Endothelial cell (in vitro differentiated cells): ENCODE measurements at regions not wholly inside any gene's neighbourhood (a gene's known extent, or its start where the extent isn't known, plus 50 kb on each side); places are given as distances from the start of the nearest gene placed in this dataset.

Experiments used
- DNase-seq: peaks from one replicate; pipeline ENCODE4 v3.0.0; 2021; ENCODE audit warnings: low spot score
- H3K27ac Mint-ChIP-seq: one replicate; pipeline ENCODE4 v1.8.0; 2021; ENCODE audit warnings: mixed read lengths, inconsistent platforms; ENCODE audit not compliant: unreplicated experiment
- H3K27me3 Mint-ChIP-seq: one replicate; pipeline ENCODE4 v1.8.0; 2021; ENCODE audit warnings: mild to moderate bottlenecking, moderate library complexity, mixed read lengths, inconsistent platforms; ENCODE audit not compliant: unreplicated experiment
- H3K36me3 Mint-ChIP-seq: one replicate; pipeline ENCODE4 v1.8.0; 2021; ENCODE audit warnings: mild to moderate bottlenecking, low read depth, mixed read lengths, inconsistent platforms; ENCODE audit not compliant: unreplicated experiment
- H3K4me1 Mint-ChIP-seq: one replicate; pipeline ENCODE4 v1.8.0; 2021; ENCODE audit warnings: mild to moderate bottlenecking, mixed read lengths, inconsistent platforms; ENCODE audit not compliant: unreplicated experiment
- H3K4me3 Mint-ChIP-seq: one replicate; pipeline ENCODE4 v1.8.0; 2021; ENCODE audit warnings: mild to moderate bottlenecking, mixed read lengths, inconsistent platforms; ENCODE audit not compliant: unreplicated experiment
- H3K9me3 Mint-ChIP-seq: one replicate; pipeline ENCODE4 v1.8.0; 2021; ENCODE audit warnings: mixed read lengths, inconsistent platforms; ENCODE audit not compliant: unreplicated experiment
- CTCF ChIP-seq: fragments of 200-600 bp; sonication (generic); IDR thresholded peaks from one replicate; pipeline ENCODE4 v1.5.0; 2021; ENCODE audit warnings: antibody characterized with exemption; ENCODE audit not compliant: unreplicated experiment

- H3K4me1 Mint-ChIP-seq: peaks cover 3% of the 10 kb centered on the region
- DNase-seq: no peak
- no peaks in the 10 kb centered on the region for H3K36me3 Mint-ChIP-seq
- H3K9me3 Mint-ChIP-seq: no peaks in the 10 kb centered on the region
- peaks cover 4% of the 10 kb centered on the region for H3K27me3 Mint-ChIP-seq
- no peak overlapping the region for H3K27ac Mint-ChIP-seq
- no peak for TF ChIP-seq CTCF
- H3K4me3 Mint-ChIP-seq: no peak overlapping the region
Measured at GRCh38 chr22:49545606-49546005, 282.1 kb downstream of the BRD1 start.

GRCh38 chr22:49544286-49544685 is 283.4 kb downstream of the BRD1 start:
- H3K9me3 Mint-ChIP-seq: no peaks in the 10 kb centered on the region
- no peaks in the 10 kb centered on the region for H3K27me3 Mint-ChIP-seq
- no peak for TF ChIP-seq CTCF
- no peak for DNase-seq
- H3K36me3 Mint-ChIP-seq: no peaks in the 10 kb centered on the region
- H3K4me3 Mint-ChIP-seq: no peak overlapping the region
- H3K4me1 Mint-ChIP-seq: no peaks in the 10 kb centered on the region
- no peak overlapping the region for H3K27ac Mint-ChIP-seq

GRCh38 chr22:49543876-49544275 is 283.8 kb downstream of the BRD1 start:
- Mint-ChIP-seq H3K36me3 (no peaks in the 10 kb centered on the region), H3K4me1 (no peaks in the 10 kb centered on the region), H3K27ac (no peak overlapping the region), H3K27me3 (no peaks in the 10 kb centered on the region), H3K4me3 (no peak overlapping the region), H3K9me3 (no peaks in the 10 kb centered on the region)
- no peak for TF ChIP-seq CTCF
- no peak for DNase-seq

- DNase-seq: no peak
- no peak for TF ChIP-seq CTCF
- Mint-ChIP-seq H3K27me3 (no peaks in the 10 kb centered on the region), H3K4me3 (no peak overlapping the region), H3K27ac (no peak overlapping the region), H3K4me1 (peaks cover under 1% of the 10 kb centered on the region), H3K9me3 (no peaks in the 10 kb centered on the region), H3K36me3 (no peaks in the 10 kb centered on the region)
Measured at GRCh38 chr22:49541693-49542230, 285.9 kb downstream of the BRD1 start.

- no peak overlapping the region for H3K4me3 Mint-ChIP-seq
- H3K9me3 Mint-ChIP-seq: no peaks in the 10 kb centered on the region
- no peak overlapping the region for H3K27ac Mint-ChIP-seq
- H3K27me3 Mint-ChIP-seq: no peaks in the 10 kb centered on the region
- no peak for DNase-seq
- no peak for TF ChIP-seq CTCF
- no peaks in the 10 kb centered on the region for H3K36me3 Mint-ChIP-seq
- H3K4me1 Mint-ChIP-seq: peaks cover 7% of the 10 kb centered on the region
Measured at GRCh38 chr22:49540913-49541692, 286.6 kb downstream of the BRD1 start.
